GM19238 (cell line): ENCODE measurements at regions not wholly inside any gene's neighbourhood (a gene's known extent, or its start where the extent isn't known, plus 50 kb on each side); places are given as distances from the start of the nearest gene placed in this dataset.

ENCODE experiments used
- DNase-seq: peaks from one replicate; pipeline ENCODE4 v3.0.0; 2011; ENCODE audit warnings: low spot score; ENCODE audit not compliant: insufficient read length

- no peak for DNase-seq
Measured at GRCh38 chr17:69762359-69762758, 312.7 kb upstream of the KCNJ16 start.

DNA sequence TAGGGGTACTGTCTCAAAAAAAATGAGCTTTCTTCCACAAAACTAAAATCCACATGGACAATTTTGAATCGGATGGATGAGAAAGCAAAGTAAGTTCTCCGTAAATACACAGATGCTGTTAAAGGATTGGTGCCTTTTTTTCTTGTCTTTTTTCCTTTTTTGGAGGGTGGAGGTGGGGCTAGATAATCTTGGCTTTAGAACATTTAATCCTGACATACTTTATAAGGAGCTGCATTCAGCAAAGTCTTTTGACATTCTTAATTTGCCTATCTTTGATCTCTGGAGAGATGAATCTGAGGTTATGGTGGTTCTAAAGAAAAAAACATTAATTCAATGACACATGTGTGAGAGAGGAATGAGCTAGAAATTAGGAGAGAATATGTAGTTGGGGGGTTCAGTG, 312.3 kb upstream of the KCNJ16 start:
- no peak for DNase-seq

DNA sequence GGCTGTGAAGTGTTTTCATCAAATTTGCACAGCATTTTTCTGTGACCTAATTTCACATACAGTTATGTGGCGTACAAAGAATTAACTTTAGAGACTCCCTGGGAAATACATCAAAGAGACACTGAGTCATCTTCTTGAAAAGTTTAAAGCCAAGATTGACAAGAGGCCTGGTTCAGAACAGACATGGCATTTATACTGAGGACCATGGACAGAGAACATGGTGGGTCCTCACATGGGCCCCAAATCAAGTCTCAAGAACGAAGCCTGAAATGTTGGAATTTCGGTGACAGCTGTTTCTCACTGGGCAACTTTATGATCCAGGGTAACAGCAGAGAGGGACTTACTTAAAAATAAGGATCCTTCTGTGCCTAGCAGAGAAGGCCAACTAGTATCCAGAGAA, 311.5 kb upstream of the KCNJ16 start:
- DNase-seq, result no peak

GRCh38 chr17:69764146-69764545, 310.9 kb upstream of the KCNJ16 start:
- DNase-seq, result no peak

- DNase-seq, result no peak
Measured at GRCh38 chr17:69769050-69769449, 306.0 kb upstream of the KCNJ16 start.

- DNase-seq, result no peak
Measured at GRCh38 chr17:69773081-69773480, 301.9 kb upstream of the KCNJ16 start.

GRCh38 chr17:69779378-69780214, 295.4 kb upstream of the KCNJ16 start:
- no peak for DNase-seq

GRCh38 chr17:69783865-69784264, 291.2 kb upstream of the KCNJ16 start:
- no peak for DNase-seq

DNA sequence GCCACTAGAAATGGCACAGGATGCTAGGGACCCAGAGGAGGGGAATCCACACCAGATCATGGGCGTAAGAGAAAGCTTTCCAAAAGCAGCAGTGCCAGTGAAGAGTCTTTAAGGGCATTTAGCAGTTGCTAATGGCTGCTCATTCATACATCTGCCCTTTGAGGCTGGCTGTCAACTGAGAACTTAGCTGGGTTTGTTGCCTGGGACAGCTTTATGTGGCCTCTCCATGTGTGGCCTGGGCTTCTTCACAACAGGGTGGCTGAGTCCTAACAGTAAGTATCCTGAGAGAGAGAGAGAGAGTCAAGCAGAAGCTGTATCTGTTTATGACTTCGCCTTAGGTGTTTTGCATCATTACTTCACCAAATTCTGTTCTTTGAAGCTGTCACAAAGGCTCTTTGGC, 286.1 kb upstream of the KCNJ16 start:
- no peak for DNase-seq

DNA sequence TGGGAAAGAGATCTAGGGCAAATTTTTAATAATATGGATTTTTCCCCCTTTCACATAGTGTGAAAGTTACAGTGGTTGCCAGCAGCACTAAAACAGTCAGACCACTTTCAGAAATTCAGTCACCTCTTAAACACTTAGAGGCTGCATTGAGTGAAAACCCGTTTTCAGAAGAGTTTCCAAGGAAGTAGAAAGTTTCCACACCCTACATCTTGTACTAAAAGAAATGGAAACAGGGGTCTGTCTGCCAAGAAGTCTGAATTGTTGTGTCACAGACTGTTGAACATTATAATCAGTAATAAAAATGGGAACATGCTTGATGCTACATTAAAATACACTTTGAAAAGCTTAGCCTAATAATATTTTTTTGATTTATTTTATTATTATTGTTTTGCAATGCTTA, 278.9 kb upstream of the KCNJ16 start:
- DNase-seq, result no peak

DNA sequence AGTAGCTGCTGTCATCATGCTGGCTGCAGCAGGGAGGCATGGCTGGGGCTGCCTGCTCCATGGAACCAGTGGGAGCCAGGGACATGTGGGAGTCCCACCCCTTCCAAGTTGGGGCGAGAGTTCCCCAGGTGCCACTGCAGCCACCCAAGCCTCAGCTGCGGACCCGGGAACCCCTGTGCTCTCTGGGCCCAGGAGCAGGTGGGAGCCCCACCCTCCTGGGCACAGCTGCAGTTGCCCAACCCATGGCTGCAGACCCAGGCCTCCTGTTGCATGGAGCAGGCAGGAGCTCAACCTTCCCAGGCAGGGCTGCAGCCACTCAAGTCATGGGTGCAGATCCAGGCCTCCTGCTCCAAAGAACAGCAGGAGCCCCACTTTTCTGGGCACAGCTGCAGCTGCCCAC, 274.2 kb upstream of the KCNJ16 start:
- no peak for DNase-seq

GRCh38 chr17:69801368-69801767, 273.7 kb upstream of the KCNJ16 start:
- DNase-seq, result no peak

DNA sequence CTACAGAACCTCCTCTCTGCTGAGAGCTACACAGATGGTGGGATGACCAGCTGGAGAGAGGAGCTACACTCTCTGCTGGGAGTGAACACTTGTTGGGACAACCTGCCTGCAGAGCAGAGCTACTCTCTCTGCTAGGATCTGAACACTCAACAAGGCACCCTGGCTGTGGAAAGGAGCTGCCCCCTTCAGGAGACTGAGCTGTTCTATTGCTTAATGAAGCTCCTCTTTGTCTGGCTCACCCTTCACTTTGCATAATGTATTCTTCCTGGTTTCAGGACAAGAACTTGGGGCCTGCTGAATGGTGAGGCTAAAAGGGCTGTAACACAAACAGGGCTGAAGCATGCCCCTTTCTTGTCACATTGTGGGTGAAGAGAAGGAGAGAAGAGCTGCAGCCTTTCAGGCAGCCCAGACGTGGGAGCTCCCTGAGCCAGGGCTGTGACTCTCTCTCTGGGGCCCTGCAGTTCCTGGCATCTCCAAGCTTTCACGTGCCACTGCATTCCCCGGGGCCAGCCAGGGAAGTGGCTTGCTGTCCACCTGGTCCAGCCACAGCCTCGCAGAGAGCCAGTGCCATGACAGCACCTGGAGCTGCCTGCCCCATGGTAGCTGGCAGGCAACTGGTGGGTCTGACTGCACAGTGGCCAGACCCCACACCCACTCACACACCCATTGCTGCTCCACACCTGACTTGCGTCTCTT, 272.8 kb upstream of the KCNJ16 start:
- no peak for DNase-seq

- no peak for DNase-seq
Measured at GRCh38 chr17:69809331-69809730, 265.7 kb upstream of the KCNJ16 start.

DNA sequence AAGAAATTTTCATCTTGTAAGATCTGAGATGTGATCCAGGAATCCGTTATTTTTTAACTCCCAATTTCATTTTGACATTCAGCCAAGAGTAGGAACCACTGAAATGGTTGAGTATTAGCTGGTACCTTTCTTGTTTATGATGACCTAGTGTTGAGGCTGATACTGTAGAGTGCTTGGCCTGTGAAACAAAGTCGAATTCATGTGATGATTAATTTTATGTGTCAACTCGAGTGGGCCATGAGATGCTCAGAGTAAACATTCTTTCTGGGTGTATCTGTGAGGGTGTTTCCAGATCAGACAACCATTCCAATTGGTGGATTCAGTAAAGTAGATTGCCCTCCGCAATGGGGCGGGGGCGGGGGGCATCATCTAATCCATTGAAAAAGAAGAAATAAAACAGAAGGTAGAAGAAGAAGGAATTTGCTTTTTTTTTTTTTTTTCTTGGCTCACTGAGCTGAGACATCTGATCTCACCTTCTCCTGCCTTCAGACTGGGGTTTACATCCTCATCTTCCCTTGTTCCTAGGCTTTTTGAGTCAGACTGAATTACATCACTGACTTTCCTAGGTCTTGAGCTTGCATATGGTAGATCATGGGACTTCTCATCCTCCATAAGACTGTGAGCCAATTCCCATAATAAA, 264.6 kb upstream of the KCNJ16 start:
- no peak for DNase-seq

DNA sequence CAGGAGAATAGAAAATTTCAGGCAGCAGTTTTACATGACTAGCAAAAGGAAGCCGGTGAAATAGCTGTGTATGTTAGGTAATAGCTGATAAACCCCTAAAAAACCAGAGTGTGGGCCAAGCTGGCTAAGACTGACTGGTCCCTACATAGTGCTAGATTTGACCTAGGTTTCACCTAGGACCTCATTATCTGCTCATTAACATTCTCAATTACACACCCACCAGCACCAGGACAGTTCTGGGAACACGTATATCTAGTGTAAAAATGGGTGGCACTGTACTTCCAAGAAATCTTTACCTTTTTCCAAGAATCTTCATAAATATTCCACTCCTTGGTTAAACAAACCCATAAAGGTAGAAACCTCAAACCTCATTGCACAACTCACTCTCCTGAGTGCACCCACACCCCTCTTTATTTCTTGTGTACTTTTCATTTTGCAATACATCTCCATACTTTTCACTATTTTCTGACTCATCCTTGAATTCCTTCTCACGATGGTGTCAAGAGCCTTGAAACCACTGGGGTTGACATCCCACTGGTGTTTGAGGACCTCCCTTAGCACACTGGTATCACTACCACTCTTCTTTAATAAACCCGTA, 262.7 kb upstream of the KCNJ16 start:
- no peak for DNase-seq

GRCh38 chr17:69814031-69814430, 261.0 kb upstream of the KCNJ16 start:
- no peak for DNase-seq

- DNase-seq, result no peak
Measured at GRCh38 chr17:69815406-69815805, 259.6 kb upstream of the KCNJ16 start.

GRCh38 chr17:69818467-69818866, 256.6 kb upstream of the KCNJ16 start:
- no peak for DNase-seq

DNA sequence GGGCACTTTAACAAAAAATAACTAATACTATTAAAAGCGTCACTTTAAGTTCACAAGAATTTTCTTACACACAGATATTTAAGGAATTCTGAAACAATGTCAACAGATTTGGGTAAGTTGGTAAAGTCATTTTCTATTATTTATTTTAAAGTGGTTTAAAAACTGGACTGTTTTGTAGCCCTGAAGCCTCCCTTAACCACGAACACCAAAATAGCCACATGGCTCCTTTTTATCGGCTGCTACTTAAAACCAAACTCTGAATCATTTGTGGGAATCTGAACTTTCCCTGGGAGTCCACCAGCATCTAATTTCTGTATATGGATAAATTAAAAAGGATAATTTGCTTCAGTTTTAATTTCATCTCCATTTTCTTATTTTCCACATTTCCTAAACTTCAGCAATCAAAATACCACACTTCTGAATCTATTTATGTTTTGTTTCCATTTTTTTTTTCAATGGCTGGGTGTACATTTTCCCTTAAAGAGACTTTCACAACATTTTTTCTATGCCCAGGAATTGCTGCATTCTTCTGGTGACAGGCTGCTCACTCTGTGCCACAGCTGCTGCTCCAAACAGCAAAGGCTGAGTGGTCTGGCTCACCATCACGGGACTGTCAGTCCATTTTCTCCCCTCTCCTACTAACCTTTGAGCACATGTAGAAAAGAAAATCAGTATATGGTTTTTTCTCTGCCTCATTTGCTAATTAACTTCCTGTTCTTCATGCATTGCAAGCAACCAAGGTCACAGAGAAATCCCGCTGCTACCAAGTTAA, 255.5 kb upstream of the KCNJ16 start:
- no peak for DNase-seq

GRCh38 chr17:69820876-69821473, 254.1 kb upstream of the KCNJ16 start:
- DNase-seq, result no peak
